HEK293T (cell line): ENCODE measurements at regions not wholly inside any gene's neighbourhood (a gene's known extent, or its start where the extent isn't known, plus 50 kb on each side); places are given as distances from the start of the nearest gene placed in this dataset.

Experiments used
- CTCF ChIA-PET: fragments of 350-600 bp; formaldehyde crosslinking; extraction: SDS; loops from one replicate; lab custom pipeline; 2021; ENCODE audit warnings: antibody characterized with exemption, inconsistent platforms; lab: Yijun Ruan, JAX
- POLR2A ChIA-PET: fragments of 350-600 bp; formaldehyde crosslinking; extraction: SDS; loops from one replicate; lab custom pipeline; 2020; ENCODE audit warnings: antibody characterized with exemption, inconsistent platforms; lab: Yijun Ruan, JAX
- DNase-seq: peaks from one replicate; pipeline ENCODE4 v3.0.0; 2012; ENCODE audit warnings: mixed read lengths; ENCODE audit errors: extremely low spot score
- ARNT ChIP-seq: fragments of 450-650 bp; IDR thresholded peaks from 2 replicates; pipeline ENCODE4 v1.6.1; 2017; ENCODE audit warnings: mild to moderate bottlenecking
- BHLHE40 ChIP-seq: fragments of 450-650 bp; IDR thresholded peaks from 2 replicates; pipeline ENCODE4 v1.6.1; 2016; ENCODE audit warnings: mild to moderate bottlenecking, moderate library complexity, borderline replicate concordance
- CTBP1 ChIP-seq: fragments of 450-650 bp; IDR thresholded peaks from 2 replicates; pipeline ENCODE4 v1.6.1; 2016; ENCODE audit warnings: borderline replicate concordance
- ELF4 ChIP-seq: fragments of 450-650 bp; IDR thresholded peaks from 2 replicates; pipeline ENCODE4 v1.6.1; 2017; ENCODE audit warnings: antibody characterized with exemption
- FOXA1 ChIP-seq: fragments of 450-650 bp; IDR thresholded peaks from 2 replicates; pipeline ENCODE4 v1.6.1; 2016; ENCODE audit warnings: mild to moderate bottlenecking
- FOXK2 ChIP-seq: fragments of 450-650 bp; IDR thresholded peaks from 2 replicates; pipeline ENCODE4 v1.6.1; 2016; ENCODE audit warnings: mild to moderate bottlenecking
- FOXM1 ChIP-seq: fragments of 450-650 bp; IDR thresholded peaks from 2 replicates; pipeline ENCODE4 v1.6.1; 2017; ENCODE audit warnings: mild to moderate bottlenecking, borderline replicate concordance
- HDGF ChIP-seq: fragments of 450-650 bp; IDR thresholded peaks from 2 replicates; pipeline ENCODE4 v1.6.1; 2017; ENCODE audit warnings: antibody characterized with exemption, borderline replicate concordance
- L3MBTL2 ChIP-seq: fragments of 450-650 bp; conservative IDR thresholded peaks from 2 replicates; pipeline ENCODE4 v1.6.1; 2016; ENCODE audit warnings: mild to moderate bottlenecking
- LEF1 ChIP-seq: fragments of 450-650 bp; IDR thresholded peaks from 2 replicates; pipeline ENCODE4 v1.6.1; 2017; ENCODE audit warnings: mild to moderate bottlenecking, borderline replicate concordance
- NFRKB ChIP-seq: fragments of 450-650 bp; IDR thresholded peaks from 2 replicates; pipeline ENCODE4 v1.6.1; 2016; ENCODE audit warnings: mild to moderate bottlenecking, moderate library complexity
- PKNOX1 ChIP-seq: fragments of 450-650 bp; IDR thresholded peaks from 2 replicates; pipeline ENCODE4 v1.6.1; 2016
- SP1 ChIP-seq: fragments of 450-650 bp; IDR thresholded peaks from 2 replicates; pipeline ENCODE4 v1.6.1; 2017
- SUZ12 ChIP-seq: fragments of 450-650 bp; IDR thresholded peaks from 2 replicates; pipeline ENCODE4 v1.6.1; 2016; ENCODE audit warnings: mild to moderate bottlenecking
- TARDBP ChIP-seq: fragments of 450-650 bp; IDR thresholded peaks from 2 replicates; pipeline ENCODE4 v1.6.1; 2016
- ZNF384 ChIP-seq: fragments of 450-650 bp; IDR thresholded peaks from 2 replicates; pipeline ENCODE4 v1.6.1; 2016

- CTCF ChIA-PET, result no interaction called here
- no peak for DNase-seq
- POLR2A ChIA-PET, result no interaction called here
- TF ChIP-seq ARNT, result no peak
- TF ChIP-seq CTBP1, result no peak
- TF ChIP-seq FOXK2, result no peak
- TF ChIP-seq NFRKB, result no peak
- no peak for TF ChIP-seq FOXM1
- TF ChIP-seq PKNOX1, result no peak
- no peak for TF ChIP-seq BHLHE40
- TF ChIP-seq L3MBTL2, result no peak
- TF ChIP-seq SP1, result no peak
- no peak for TF ChIP-seq LEF1
These were observed 445.2 kb upstream of the SALL1 start for GRCh38 chr16:51596247-51596646.

DNA sequence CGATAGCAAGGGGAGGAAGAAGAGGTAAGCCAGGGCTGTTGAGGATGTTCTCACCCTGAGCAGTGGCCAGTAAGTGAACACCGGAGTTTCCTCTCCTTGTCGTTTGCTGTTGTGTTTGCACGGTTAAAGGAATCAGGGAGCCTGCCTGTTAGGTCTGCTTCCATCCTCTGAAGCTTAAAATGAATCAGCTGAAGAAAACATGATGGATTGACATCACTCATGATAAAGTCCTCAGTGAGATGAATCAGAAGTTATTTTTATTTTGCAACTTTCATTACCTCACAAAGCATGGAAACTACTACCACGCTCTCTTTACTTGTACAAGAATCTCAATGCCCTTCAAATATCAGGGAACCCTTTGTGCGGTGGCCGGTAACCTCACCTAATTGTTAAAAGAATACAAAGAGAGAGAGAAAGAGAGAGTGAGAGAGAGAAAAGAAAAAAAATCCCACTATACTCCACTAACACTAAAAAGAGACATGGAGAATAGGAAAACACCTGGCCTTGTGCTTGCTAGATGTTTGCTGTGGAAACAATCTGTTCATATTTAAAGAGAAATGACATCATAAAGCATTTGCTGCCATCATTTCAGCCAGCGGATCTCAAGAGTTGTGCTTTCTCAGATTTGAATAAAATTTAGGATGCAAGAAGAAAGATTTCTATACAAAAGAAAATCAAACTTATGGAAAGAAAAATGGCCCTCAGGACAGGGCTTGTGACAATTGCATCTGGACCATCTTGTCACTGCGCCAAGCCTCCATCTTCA is 441.6 kb upstream of the SALL1 start:
- ChIA-PET CTCF (no interaction called here), POLR2A (no interaction called here)
- DNase-seq, result no peak
- TF ChIP-seq ZNF384, result no peak
- no peak for TF ChIP-seq ELF4
- TF ChIP-seq NFRKB, result no peak
- TF ChIP-seq SUZ12, result no peak
- TF ChIP-seq LEF1, result no peak
- no peak for TF ChIP-seq PKNOX1
- no peak for TF ChIP-seq FOXM1
- no peak for TF ChIP-seq HDGF

DNA sequence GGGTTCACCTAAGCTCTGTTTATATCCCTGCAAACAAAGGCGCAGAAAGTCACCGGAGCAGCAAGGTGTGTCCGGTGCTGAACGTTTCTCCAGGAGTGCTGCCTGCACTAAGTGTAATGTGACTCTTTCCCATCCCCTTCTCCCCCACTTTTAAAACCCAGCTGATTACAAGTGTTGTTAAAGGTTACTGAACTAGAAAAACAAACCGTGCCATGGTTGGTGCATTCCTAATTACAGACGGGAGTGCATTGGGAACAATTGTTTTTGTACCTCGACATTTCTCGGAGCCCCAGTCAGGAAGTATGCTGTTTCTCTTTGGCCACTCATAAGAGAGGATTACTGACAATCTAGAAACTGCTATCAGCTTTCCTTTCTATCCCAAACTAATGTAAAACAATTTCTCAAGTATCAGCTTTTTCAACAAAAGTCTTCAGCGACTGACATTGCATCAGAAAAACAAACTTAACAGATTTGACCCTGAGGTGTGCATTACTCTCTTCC is 441.0 kb upstream of the SALL1 start:
- CTCF ChIA-PET, result no interaction called here
- TF ChIP-seq ELF4 (no peak), HDGF (no peak), ARNT (no peak), TARDBP (no peak), FOXM1 (no peak), CTBP1 (no peak), SUZ12 (no peak), FOXK2 (no peak), PKNOX1 (no peak), FOXA1 (no peak), SP1 (no peak), BHLHE40 (no peak), NFRKB (no peak), L3MBTL2 (no peak), LEF1 (no peak)
- POLR2A ChIA-PET, result no interaction called here
- DNase-seq, result peak; percentile 14

DNA sequence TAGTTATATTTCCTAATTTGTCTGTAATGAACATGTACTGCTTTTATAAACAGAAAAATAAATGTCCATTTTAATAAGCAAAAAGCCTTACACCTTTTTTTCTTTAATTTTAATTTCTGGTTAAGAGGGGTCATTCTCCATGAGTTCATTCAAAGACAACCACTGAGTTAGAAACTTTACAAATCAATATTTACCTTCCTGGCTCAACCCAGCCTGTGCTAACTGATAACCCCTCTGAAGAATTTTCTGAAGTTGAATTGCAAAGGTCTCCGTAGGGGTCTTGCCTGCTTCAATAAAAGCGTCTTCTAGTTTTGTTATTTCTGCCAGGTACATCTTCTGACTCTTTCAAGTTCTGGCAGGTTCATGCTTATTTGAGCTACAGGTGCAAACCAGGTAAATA is 440.4 kb upstream of the SALL1 start:
- ChIA-PET POLR2A (no interaction called here), CTCF (no interaction called here)
- no peak for DNase-seq
- TF ChIP-seq FOXA1 (no peak), LEF1 (no peak), BHLHE40 (no peak), FOXK2 (no peak), NFRKB (no peak), L3MBTL2 (no peak), PKNOX1 (no peak)

DNA sequence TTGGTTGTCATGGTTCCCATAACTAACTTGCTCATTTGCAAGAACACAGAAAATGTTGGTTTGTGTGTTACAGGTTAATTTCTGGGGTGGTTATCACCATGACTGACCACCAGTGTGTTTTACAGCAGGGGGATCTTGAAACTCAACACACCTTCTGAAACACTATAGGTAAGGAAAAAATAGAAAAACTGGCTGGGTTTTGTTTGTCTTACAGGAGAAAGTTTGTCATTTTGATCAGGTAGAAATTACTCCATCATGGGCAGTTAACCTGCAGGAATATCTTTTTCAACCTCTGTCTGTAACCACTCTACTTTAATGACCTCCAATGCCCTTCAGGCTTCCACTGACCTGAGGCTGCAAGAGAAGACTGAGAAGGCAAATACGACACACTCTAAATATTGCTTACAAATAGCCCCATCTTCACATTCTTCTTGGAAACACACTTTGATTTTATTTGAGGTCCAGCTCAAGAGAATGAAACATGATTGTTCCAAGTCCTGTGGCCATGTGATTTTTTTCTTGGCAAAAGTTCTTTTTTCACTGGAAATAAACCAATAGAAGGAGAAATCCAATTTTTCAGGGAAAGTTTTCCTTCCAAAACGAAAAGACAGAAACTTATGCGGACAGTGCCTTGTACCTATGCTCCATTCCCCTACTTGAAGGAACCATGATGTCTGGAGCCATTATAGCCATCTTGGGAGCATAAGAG is 428.7 kb upstream of the SALL1 start:
- DNase-seq, result no peak
- TF ChIP-seq HDGF (no peak), CTBP1 (no peak), ELF4 (no peak), TARDBP (no peak), SUZ12 (no peak), L3MBTL2 (no peak), SP1 (no peak), NFRKB (no peak), ZNF384 (no peak), FOXK2 (no peak), FOXM1 (no peak), FOXA1 (no peak), BHLHE40 (no peak)
- ChIA-PET CTCF (no interaction called here), POLR2A (no interaction called here)
